GM23338 (cell line): ENCODE measurements at regions not wholly inside any gene's neighbourhood (a gene's known extent, or its start where the extent isn't known, plus 50 kb on each side); places are given as distances from the start of the nearest gene placed in this dataset.

Experiments
- ATAC-seq: fragments of 200-7000 bp; cut with Tn5 transposase; 3 replicates; pipeline ENCODE4 v1.9.1; 2020
- DNase-seq: peaks from one replicate; pipeline ENCODE4 v3.0.0-alpha.2; 2015; ENCODE audit warnings: low spot score
- H2AFZ ChIP-seq: fragments of 200-600 bp; sonication (generic); 2 replicates; pipeline ENCODE4 v1.8.0; 2016; ENCODE audit warnings: antibody characterized with exemption, mild to moderate bottlenecking, moderate library complexity
- H3F3A ChIP-seq: fragments of 200-600 bp; sonication (generic); replicated peaks from 2 replicates; pipeline ENCODE4 v1.8.0; 2017; ENCODE audit warnings: antibody characterized with exemption, mixed run types, low read depth
- H3K27ac ChIP-seq: fragments of 200-600 bp; sonication (generic); 2 replicates; pipeline ENCODE4 v1.6.1; 2016; ENCODE audit warnings: low read depth
- H3K27me3 ChIP-seq: fragments of 200-600 bp; sonication (generic); 2 replicates; pipeline ENCODE4 v1.8.0; 2016; ENCODE audit warnings: mild to moderate bottlenecking, mixed run types, moderate library complexity; ENCODE audit not compliant: insufficient read depth
- H3K36me3 ChIP-seq: fragments of 200-600 bp; sonication (generic); 2 replicates; pipeline ENCODE4 v1.8.0; 2016; ENCODE audit warnings: mild to moderate bottlenecking; ENCODE audit not compliant: insufficient read depth
- H3K4me1 ChIP-seq: fragments of 200-600 bp; sonication (generic); 2 replicates; pipeline ENCODE4 v1.8.0; 2016; ENCODE audit warnings: mild to moderate bottlenecking, moderate library complexity; ENCODE audit not compliant: insufficient read depth
- H3K4me2 ChIP-seq: fragments of 200-600 bp; sonication (generic); 2 replicates; pipeline ENCODE4 v1.7.1; 2017; ENCODE audit warnings: mixed run types
- H3K4me3 ChIP-seq: fragments of 200-600 bp; sonication (generic); 2 replicates; pipeline ENCODE4 v1.6.1; 2016; ENCODE audit warnings: mixed run types
- H3K79me2 ChIP-seq: fragments of 200-600 bp; sonication (generic); replicated peaks from 2 replicates; pipeline ENCODE4 v1.8.0; 2017; ENCODE audit warnings: mild to moderate bottlenecking; ENCODE audit not compliant: insufficient read depth
- H3K9me2 ChIP-seq: fragments of 200-600 bp; sonication (generic); 2 replicates; pipeline ENCODE4 v1.8.0; 2017; ENCODE audit not compliant: insufficient read depth
- H4K20me1 ChIP-seq: fragments of 200-600 bp; sonication (generic); replicated peaks from 2 replicates; pipeline ENCODE4 v1.8.0; 2017; ENCODE audit warnings: mild to moderate bottlenecking; ENCODE audit not compliant: insufficient read depth
- H3K27ac Mint-ChIP-seq: 2 replicates; pipeline ENCODE4 v1.8.0; 2020; ENCODE audit warnings: inconsistent platforms, mild to moderate bottlenecking, moderate library complexity, mixed read lengths
- H3K27me3 Mint-ChIP-seq: 3 replicates; pipeline ENCODE4 v1.8.0; 2022; ENCODE audit warnings: low read depth, mild to moderate bottlenecking, moderate library complexity, mixed read lengths, inconsistent platforms; ENCODE audit not compliant: insufficient read depth, poor library complexity
- H3K36me3 Mint-ChIP-seq: 3 replicates; pipeline ENCODE4 v1.8.0; 2021; ENCODE audit warnings: low read depth, mild to moderate bottlenecking, inconsistent platforms, moderate library complexity, mixed read lengths
- H3K4me1 Mint-ChIP-seq: 3 replicates; pipeline ENCODE4 v1.8.0; 2020; ENCODE audit warnings: mild to moderate bottlenecking, inconsistent platforms, mixed read lengths
- H3K4me3 Mint-ChIP-seq: 3 replicates; pipeline ENCODE4 v1.8.0; 2021; ENCODE audit warnings: moderate library complexity, mild to moderate bottlenecking, inconsistent platforms, mixed read lengths
- H3K9me3 Mint-ChIP-seq: 3 replicates; pipeline ENCODE4 v1.8.0; 2020; ENCODE audit warnings: moderate library complexity, mild to moderate bottlenecking, inconsistent platforms, mixed read lengths
- CREB1 ChIP-seq: fragments of 250-450 bp; sonication (Bioruptor Pico); IDR thresholded peaks from 2 replicates; pipeline ENCODE4 v1.5.0; 2020; ENCODE audit warnings: low read depth, mild to moderate bottlenecking, moderate library complexity
- CTCF ChIP-seq, 2 experiments: fragments of 200-600 bp in 1 of 2; sonication (generic) in 1 of 2; conservative IDR thresholded peaks; 2 replicates each; pipeline versions ENCODE4 v1.5.1 to v1.6.1; 2016 to 2017; ENCODE audit warnings: antibody characterized with exemption in 2 of 2, low read depth in 2 of 2, mild to moderate bottlenecking in 2 of 2, moderate library complexity in 1 of 2
- ETS1 ChIP-seq: IDR thresholded peaks from 2 replicates; pipeline ENCODE4 v1.6.1; 2016; ENCODE audit warnings: antibody characterized with exemption
- EZH2 ChIP-seq: fragments of 200-600 bp; sonication (generic); IDR thresholded peaks from one replicate; pipeline ENCODE4 v1.8.0; 2017; ENCODE audit warnings: antibody characterized with exemption, mild to moderate bottlenecking, low read depth; ENCODE audit not compliant: unreplicated experiment
- EZH2phosphoT487 ChIP-seq: fragments of 200-600 bp; sonication (generic); IDR thresholded peaks from one replicate; pipeline ENCODE4 v1.8.1; 2018; ENCODE audit warnings: antibody characterized with exemption; ENCODE audit not compliant: unreplicated experiment
- JUNB ChIP-seq: IDR thresholded peaks from one replicate; pipeline ENCODE4 v1.6.1; 2016; ENCODE audit warnings: antibody characterized with exemption; ENCODE audit not compliant: unreplicated experiment
- NANOG ChIP-seq: IDR thresholded peaks from 2 replicates; pipeline ENCODE4 v1.6.1; 2016; ENCODE audit warnings: antibody characterized with exemption, borderline replicate concordance
- POLR2AphosphoS5 ChIP-seq: IDR thresholded peaks from 2 replicates; pipeline ENCODE4 v1.6.1; 2016; ENCODE audit warnings: antibody characterized with exemption, low read depth
- STAT1 ChIP-seq: IDR thresholded peaks from one replicate; pipeline ENCODE4 v1.6.1; 2016; ENCODE audit warnings: antibody characterized with exemption; ENCODE audit not compliant: unreplicated experiment
- ZNF114 ChIP-seq: fragments of 250-450 bp; sonication (Bioruptor Pico); IDR thresholded peaks from 2 replicates; pipeline ENCODE4 v1.5.0; 2020; ENCODE audit warnings: mild to moderate bottlenecking, moderate library complexity
- ZNF331 ChIP-seq: fragments of 250-450 bp; sonication (Bioruptor Pico); IDR thresholded peaks from 2 replicates; pipeline ENCODE4 v1.5.0; 2020; ENCODE audit warnings: low read depth, mild to moderate bottlenecking, moderate library complexity
- ZNF462 ChIP-seq: fragments of 250-450 bp; sonication (Bioruptor Pico); IDR thresholded peaks from 2 replicates; pipeline ENCODE4 v1.5.0; 2020; ENCODE audit warnings: mild to moderate bottlenecking, moderate library complexity

DNA sequence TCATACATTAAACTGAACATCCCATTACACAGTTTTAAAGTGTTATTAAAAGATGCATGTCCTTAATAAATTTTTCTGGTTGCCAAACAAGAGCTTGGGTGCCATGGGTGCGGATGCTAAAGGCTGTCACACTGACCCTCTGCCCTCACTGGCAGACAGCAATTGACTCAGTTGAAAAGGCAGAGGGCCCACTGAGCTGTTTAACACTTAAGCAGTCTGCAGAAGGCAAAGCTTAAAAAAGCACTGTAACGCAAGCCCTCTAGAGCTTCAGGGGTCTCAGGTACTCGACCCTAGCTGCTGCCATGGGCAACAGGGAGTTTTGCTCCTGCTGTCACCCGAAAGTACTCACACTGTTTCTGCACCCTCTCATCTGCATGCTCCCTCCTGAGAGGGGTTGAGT lies 726.4 kb upstream of the TYRP1 start (continued):
- TF ChIP-seq POLR2AphosphoS5 (no peak), ETS1 (no peak), ZNF331 (CRISPR knock-in tag) (no peak), CTCF (conservative IDR thresholded peaks at IDR 0.05; ENCODE audit: low read depth in 2 of 2) (no peak), EZH2 (no peak), ZNF114 (CRISPR knock-in tag) (no peak), STAT1 (no peak)

GRCh38 chr9:11968631-11969030 lies 724.6 kb upstream of the TYRP1 start:
- Mint-ChIP-seq H3K27ac (no peak overlapping the region), H3K27me3 (no peaks in the 10 kb centered on the region), H3K36me3 (no peaks in the 10 kb centered on the region), H3K9me3 (no peaks in the 10 kb centered on the region), H3K4me3 (no peak overlapping the region), H3K4me1 (no peaks in the 10 kb centered on the region; the same call in 2 of the 3 replicates)
- no peaks in the 10 kb centered on the region for H3K9me2 ChIP-seq
- no peak for ATAC-seq
- H2AFZ ChIP-seq, result no peak overlapping the region
- H3K27ac ChIP-seq, result no peak overlapping the region
- H3K79me2 ChIP-seq, result no peaks in the 10 kb centered on the region
- no peak overlapping the region for H3K4me3 ChIP-seq
- H4K20me1 ChIP-seq, result no peaks in the 10 kb centered on the region
- H3K27me3 ChIP-seq, result no peaks in the 10 kb centered on the region
- H3F3A ChIP-seq, result no peaks in the 10 kb centered on the region
- no peak overlapping the region for H3K4me2 ChIP-seq
- DNase-seq, result no peak
- H3K36me3 ChIP-seq, result no peaks in the 10 kb centered on the region
- H3K4me1 ChIP-seq, result no peaks in the 10 kb centered on the region
- TF ChIP-seq EZH2phosphoT487 (no peak), ZNF114 (CRISPR knock-in tag) (no peak), CREB1 (CRISPR knock-in tag) (no peak), ZNF462 (no peak), NANOG (no peak), ETS1 (no peak), ZNF331 (CRISPR knock-in tag) (no peak), JUNB (no peak), STAT1 (no peak)
